ENCODE measurements at regions not wholly inside any gene's neighbourhood (a gene's known extent, or its start where the extent isn't known, plus 50 kb on each side); places are given as distances from the start of the nearest gene placed in this dataset.

DNA sequence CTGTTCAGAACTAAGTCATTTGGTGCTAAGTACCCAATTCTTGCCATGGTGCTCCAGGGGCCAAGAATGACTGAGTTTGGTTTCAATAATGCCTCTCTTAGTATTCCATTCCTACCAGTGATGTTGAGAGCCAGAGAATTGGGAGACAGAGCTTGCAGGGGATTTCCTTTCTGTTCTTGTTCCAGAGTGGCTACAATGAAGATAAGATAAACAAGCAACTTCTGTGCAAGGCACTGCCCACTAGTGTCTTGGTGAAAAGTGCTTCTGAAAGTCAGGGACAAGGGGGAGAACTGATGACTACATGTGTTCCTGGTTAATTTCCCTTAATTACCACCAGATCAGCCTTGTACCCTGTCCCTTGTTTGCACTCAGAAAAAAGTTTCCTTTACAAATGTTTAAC lies 421.6 kb downstream of the BCKDHB start:
- no peak overlapping the region for H3K9ac ChIP-seq
- no peak overlapping the region for H3K4me2 ChIP-seq
- H3K27ac ChIP-seq (ENCODE audit: low read depth in 2 of 2, low read length in 1 of 2), result no peak overlapping the region
- TF ChIP-seq, protein P1, sequence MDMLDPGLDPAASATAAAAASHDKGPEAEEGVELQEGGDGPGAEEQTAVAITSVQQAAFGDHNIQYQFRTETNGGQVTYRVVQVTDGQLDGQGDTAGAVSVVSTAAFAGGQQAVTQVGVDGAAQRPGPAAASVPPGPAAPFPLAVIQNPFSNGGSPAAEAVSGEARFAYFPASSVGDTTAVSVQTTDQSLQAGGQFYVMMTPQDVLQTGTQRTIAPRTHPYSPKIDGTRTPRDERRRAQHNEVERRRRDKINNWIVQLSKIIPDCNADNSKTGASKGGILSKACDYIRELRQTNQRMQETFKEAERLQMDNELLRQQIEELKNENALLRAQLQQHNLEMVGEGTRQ (IDR thresholded peaks at IDR 0.05; ENCODE audit: borderline replicate concordance, low read depth, low read length), result no peak
- TF ChIP-seq FOXJ3 (CRISPR knock-in tag; IDR thresholded peaks at IDR 0.05), result no peak
- TF ChIP-seq FOSL2 (IDR thresholded peaks at IDR 0.05; ENCODE audit: borderline replicate concordance, low read depth), result no peak
- TF ChIP-seq GABPA (IDR thresholded peaks at IDR 0.05; ENCODE audit: low read depth), result no peak
- H3K4me1 ChIP-seq (ENCODE audit: control insufficient read depth in 1 of 2, insufficient read depth in 2 of 2, low read depth in 1 of 2, low read length in 1 of 2), result peaks cover 10% of the 10 kb centered on the region in 2 experiments; a peak in 3 of 4 replicates
- no peaks in the 10 kb centered on the region for H3K9me3 ChIP-seq
- ChIA-PET POLR2A (no interaction called here), CTCF (no interaction called here)
- H2AFZ ChIP-seq (ENCODE audit: low read depth), result no peak overlapping the region
- no peaks in the 10 kb centered on the region for H3K27me3 ChIP-seq (ENCODE audit: insufficient read depth)
- H3K4me3 ChIP-seq (ENCODE audit: low read depth in 2 of 2, low read length in 1 of 2), result no peak overlapping the region
- no peaks in the 10 kb centered on the region for H3K36me3 ChIP-seq (replicated peaks in 1 of 2; ENCODE audit: control insufficient read depth in 1 of 2, insufficient read depth in 2 of 2, low read length in 1 of 2)
- H4K20me1 ChIP-seq (ENCODE audit: insufficient read depth), result no peaks in the 10 kb centered on the region
- no peak for DNase-seq
- H3K79me2 ChIP-seq (ENCODE audit: insufficient read depth), result no peaks in the 10 kb centered on the region
- H3K9me2 ChIP-seq, result no peaks in the 10 kb centered on the region
- H3F3A ChIP-seq (replicated peaks; ENCODE audit: insufficient read depth), result peaks cover 2% of the 10 kb centered on the region

GRCh38 chr6:80527552-80528052 lies 421.1 kb downstream of the BCKDHB start:
- Histone ChIP-seq H3K4me3 (ENCODE audit: low read depth in 2 of 2, low read length in 1 of 2) (no peak overlapping the region), H3K27ac (ENCODE audit: low read depth in 2 of 2, low read length in 1 of 2) (no peak overlapping the region)
- TF ChIP-seq MXI1 (IDR thresholded peaks at IDR 0.05; ENCODE audit: low read depth, low read length) (no peak), EZH2phosphoT487 (IDR thresholded peaks at IDR 0.05; ENCODE audit: borderline replicate concordance, low read depth) (no peak), CTCF (IDR thresholded peaks at IDR 0.05) (no peak), RCOR1 (IDR thresholded peaks at IDR 0.05; ENCODE audit: low read length) (no peak), RFX5 (IDR thresholded peaks at IDR 0.05; ENCODE audit: low read length) (no peak), IRF3 (IDR thresholded peaks at IDR 0.05; ENCODE audit: low read depth, low read length) (no peak), FOSL2 (IDR thresholded peaks at IDR 0.05; ENCODE audit: borderline replicate concordance, low read depth) (no peak), YY1 (IDR thresholded peaks at IDR 0.05; ENCODE audit: low read depth) (no peak), CHD2 (IDR thresholded peaks at IDR 0.05; ENCODE audit: low read length, partially characterized antibody) (no peak), TEAD4 (IDR thresholded peaks at IDR 0.05; ENCODE audit: borderline replicate concordance, insufficient read depth) (no peak), MEF2A (IDR thresholded peaks at IDR 0.05; ENCODE audit: borderline replicate concordance, low read depth) (no peak), TCF12 (IDR thresholded peaks at IDR 0.05) (no peak), MAX (IDR thresholded peaks at IDR 0.05; ENCODE audit: low read depth) (no peak), SMC3 (IDR thresholded peaks at IDR 0.05; ENCODE audit: low read depth, low read length) (no peak), ELF1 (IDR thresholded peaks at IDR 0.05) (no peak), REST (IDR thresholded peaks at IDR 0.05; ENCODE audit: low read depth, low read length) (no peak), RAD21 (IDR thresholded peaks at IDR 0.05; ENCODE audit: low read length) (no peak)
- TF ChIP-seq, protein P1 (IDR thresholded peaks at IDR 0.05; ENCODE audit: borderline replicate concordance, low read depth, low read length), result no peak

More at GRCh38 chr6:80527552-80528052, 421.1 kb downstream of the BCKDHB start:
- Histone ChIP-seq H2AFZ (ENCODE audit: low read depth) (no peak overlapping the region), H3K27me3 (ENCODE audit: insufficient read depth) (no peaks in the 10 kb centered on the region), H3F3A (replicated peaks; ENCODE audit: insufficient read depth) (peaks cover 2% of the 10 kb centered on the region), H3K9me2 (no peaks in the 10 kb centered on the region), H3K4me2 (no peak overlapping the region), H3K9me3 (no peaks in the 10 kb centered on the region), H3K36me3 (replicated peaks in 1 of 2; ENCODE audit: control insufficient read depth in 1 of 2, insufficient read depth in 2 of 2, low read length in 1 of 2) (no peaks in the 10 kb centered on the region), H3K79me2 (ENCODE audit: insufficient read depth) (no peaks in the 10 kb centered on the region), H3K9ac (no peak overlapping the region), H3K4me1 (ENCODE audit: control insufficient read depth in 1 of 2, insufficient read depth in 2 of 2, low read depth in 1 of 2, low read length in 1 of 2) (peaks cover 10 to 15% of the 10 kb centered on the region in 2 experiments; a peak in 3 of 4 replicates), H4K20me1 (ENCODE audit: insufficient read depth) (no peaks in the 10 kb centered on the region)
- ChIA-PET CTCF (no interaction called here), POLR2A (no interaction called here)
- DNase-seq, result no peak
- WGBS (ENCODE audit: low lambda C conversion rate), result 72% methylated on average over 7 of the region's 7 CpGs
